Osteocyte (in vitro differentiated cells): ENCODE measurements at regions not wholly inside any gene's neighbourhood (a gene's known extent, or its start where the extent isn't known, plus 50 kb on each side); places are given as distances from the start of the nearest gene placed in this dataset.
"Not testable (repeated sequence)": the region's sequence is repeated elsewhere in the genome, so short reads cannot be mapped to it uniquely, and the experiment has no call there.

ENCODE experiments used
- DNase-seq: peaks from one replicate; pipeline ENCODE4 v3.0.0; 2021; ENCODE audit warnings: mixed read lengths; ENCODE audit not compliant: unreplicated experiment; ENCODE audit errors: extremely low spot score
- H3K27ac Mint-ChIP-seq: one replicate; pipeline ENCODE4 v1.8.0; 2021; ENCODE audit warnings: mild to moderate bottlenecking, mixed read lengths; ENCODE audit not compliant: unreplicated experiment
- H3K27me3 Mint-ChIP-seq: one replicate; pipeline ENCODE4 v1.8.0; 2021; ENCODE audit warnings: mixed read lengths; ENCODE audit not compliant: unreplicated experiment
- H3K36me3 Mint-ChIP-seq: one replicate; pipeline ENCODE4 v1.8.0; 2021; ENCODE audit warnings: mixed read lengths; ENCODE audit not compliant: unreplicated experiment
- H3K4me1 Mint-ChIP-seq: one replicate; pipeline ENCODE4 v1.8.0; 2021; ENCODE audit warnings: mixed read lengths; ENCODE audit not compliant: unreplicated experiment
- H3K4me3 Mint-ChIP-seq: one replicate; pipeline ENCODE4 v1.8.0; 2021; ENCODE audit warnings: mild to moderate bottlenecking, moderate library complexity, mixed read lengths; ENCODE audit not compliant: unreplicated experiment
- H3K9me3 Mint-ChIP-seq: one replicate; pipeline ENCODE4 v1.8.0; 2021; ENCODE audit warnings: mixed read lengths; ENCODE audit not compliant: unreplicated experiment
- TF ChIP-seq, protein P1 (sequence below): fragments of 200-600 bp; sonication (generic); IDR thresholded peaks from 2 replicates; pipeline ENCODE4 v1.5.0; 2021; ENCODE audit warnings: antibody characterized with exemption, mild to moderate bottlenecking, moderate library complexity

DNA sequence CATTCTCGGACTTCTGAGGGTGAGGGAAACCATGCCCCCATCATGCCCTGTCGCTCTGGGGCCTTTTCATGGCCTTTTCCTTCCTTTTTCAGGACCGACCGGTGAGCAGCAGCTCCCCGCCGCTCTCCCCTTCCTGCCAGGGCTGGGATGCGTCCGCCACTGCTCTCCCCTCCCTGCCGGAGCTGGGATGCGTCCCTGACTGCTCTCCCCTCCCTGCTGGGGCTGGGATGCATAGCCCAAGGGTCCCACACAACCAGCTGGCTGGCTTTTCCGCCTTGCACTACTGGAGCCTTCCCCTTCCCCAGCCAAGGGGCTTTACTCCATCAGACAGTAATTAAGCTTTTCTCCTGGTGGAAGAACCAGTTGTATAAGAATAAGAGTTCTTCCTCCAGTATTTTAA is 129.7 kb upstream of the COBL start:
- H3K36me3 Mint-ChIP-seq = no peaks in the 10 kb centered on the region
- no peaks in the 10 kb centered on the region for H3K4me1 Mint-ChIP-seq
- H3K9me3 Mint-ChIP-seq = peaks cover 25% of the 10 kb centered on the region
- TF ChIP-seq, protein P1, sequence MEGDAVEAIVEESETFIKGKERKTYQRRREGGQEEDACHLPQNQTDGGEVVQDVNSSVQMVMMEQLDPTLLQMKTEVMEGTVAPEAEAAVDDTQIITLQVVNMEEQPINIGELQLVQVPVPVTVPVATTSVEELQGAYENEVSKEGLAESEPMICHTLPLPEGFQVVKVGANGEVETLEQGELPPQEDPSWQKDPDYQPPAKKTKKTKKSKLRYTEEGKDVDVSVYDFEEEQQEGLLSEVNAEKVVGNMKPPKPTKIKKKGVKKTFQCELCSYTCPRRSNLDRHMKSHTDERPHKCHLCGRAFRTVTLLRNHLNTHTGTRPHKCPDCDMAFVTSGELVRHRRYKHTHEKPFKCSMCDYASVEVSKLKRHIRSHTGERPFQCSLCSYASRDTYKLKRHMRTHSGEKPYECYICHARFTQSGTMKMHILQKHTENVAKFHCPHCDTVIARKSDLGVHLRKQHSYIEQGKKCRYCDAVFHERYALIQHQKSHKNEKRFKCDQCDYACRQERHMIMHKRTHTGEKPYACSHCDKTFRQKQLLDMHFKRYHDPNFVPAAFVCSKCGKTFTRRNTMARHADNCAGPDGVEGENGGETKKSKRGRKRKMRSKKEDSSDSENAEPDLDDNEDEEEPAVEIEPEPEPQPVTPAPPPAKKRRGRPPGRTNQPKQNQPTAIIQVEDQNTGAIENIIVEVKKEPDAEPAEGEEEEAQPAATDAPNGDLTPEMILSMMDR = no peak
- DNase-seq = no peak
- no peak overlapping the region for H3K4me3 Mint-ChIP-seq
- no peaks in the 10 kb centered on the region for H3K27me3 Mint-ChIP-seq
- no peak overlapping the region for H3K27ac Mint-ChIP-seq

GRCh38 chr7:51444936-51445335 is 128.3 kb upstream of the COBL start:
- Mint-ChIP-seq H3K27ac (no peak overlapping the region), H3K4me3 (no peak overlapping the region)

GRCh38 chr7:51430480-51431086 is 114.0 kb upstream of the COBL start:
- TF ChIP-seq, protein P1 = peak; percentile 79
- H3K9me3 Mint-ChIP-seq = no peaks in the 10 kb centered on the region
- H3K36me3 Mint-ChIP-seq = no peaks in the 10 kb centered on the region
- no peaks in the 10 kb centered on the region for H3K4me1 Mint-ChIP-seq
- no peak overlapping the region for H3K4me3 Mint-ChIP-seq
- no peak overlapping the region for H3K27ac Mint-ChIP-seq
- no peak for DNase-seq
- H3K27me3 Mint-ChIP-seq = peaks cover 6% of the 10 kb centered on the region

More at GRCh38 chr7:51444936-51445335, 128.3 kb upstream of the COBL start:
- TF ChIP-seq, protein P1 = no peak
- DNase-seq = no peak
- Mint-ChIP-seq H3K36me3 (no peaks in the 10 kb centered on the region), H3K27me3 (no peaks in the 10 kb centered on the region), H3K4me1 (no peaks in the 10 kb centered on the region), H3K9me3 (peaks cover 18% of the 10 kb centered on the region)

- DNase-seq = no peak
- Mint-ChIP-seq H3K36me3 (no peaks in the 10 kb centered on the region), H3K27me3 (peaks cover 6% of the 10 kb centered on the region), H3K4me3 (no peak overlapping the region), H3K9me3 (no peaks in the 10 kb centered on the region), H3K4me1 (no peaks in the 10 kb centered on the region), H3K27ac (no peak overlapping the region)
- TF ChIP-seq, protein P1 = no peak
These were observed 111.7 kb upstream of the COBL start for GRCh38 chr7:51428217-51428887.

DNA sequence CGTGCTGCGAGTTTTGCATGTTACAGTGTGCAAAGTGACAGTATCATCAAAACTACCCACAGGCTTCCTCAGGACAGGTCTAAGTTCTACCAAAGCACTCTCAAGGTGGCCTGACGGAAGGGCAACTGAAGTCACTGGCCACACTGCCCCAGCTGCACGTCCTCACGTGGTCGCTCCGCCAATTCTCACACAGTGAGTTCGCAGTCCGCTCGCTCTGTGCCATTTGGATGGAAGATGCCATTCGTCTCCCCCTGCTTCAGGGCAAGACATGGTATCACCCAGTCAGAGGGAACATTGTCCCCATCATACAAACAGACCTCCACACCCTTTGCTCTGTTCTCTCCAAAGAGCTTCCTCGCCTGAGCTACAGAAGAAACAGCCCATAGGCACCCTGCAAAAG is 109.6 kb upstream of the COBL start:
- no peak for DNase-seq
- TF ChIP-seq, protein P1 = no peak
- H3K4me3 Mint-ChIP-seq = no peak overlapping the region
- H3K36me3 Mint-ChIP-seq = no peaks in the 10 kb centered on the region
- no peak overlapping the region for H3K27ac Mint-ChIP-seq
- no peaks in the 10 kb centered on the region for H3K4me1 Mint-ChIP-seq
- H3K27me3 Mint-ChIP-seq = peaks cover 6% of the 10 kb centered on the region
- H3K9me3 Mint-ChIP-seq = no peaks in the 10 kb centered on the region

DNA sequence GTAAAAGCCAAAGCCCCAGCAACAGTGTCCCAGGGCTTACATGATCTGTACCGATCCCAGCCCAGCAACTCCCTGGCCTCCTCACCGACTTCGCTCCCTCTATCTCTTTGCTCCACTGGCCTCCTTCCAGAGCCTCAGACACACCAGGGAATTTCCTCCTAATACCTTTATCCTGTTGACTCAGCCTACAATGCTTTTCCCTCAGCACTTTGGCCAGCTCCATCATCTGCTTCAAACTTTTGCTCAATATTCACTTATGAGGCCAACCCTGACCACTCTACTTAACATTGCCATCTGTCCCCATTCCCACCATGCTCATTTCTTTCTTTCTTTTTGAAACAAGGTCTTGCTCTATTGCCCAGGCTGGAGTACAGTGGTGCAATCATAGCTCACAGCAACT is 93.3 kb upstream of the COBL start:
- H3K4me1 Mint-ChIP-seq, H3K9me3 Mint-ChIP-seq, H3K36me3 Mint-ChIP-seq, H3K27me3 Mint-ChIP-seq, H3K4me3 Mint-ChIP-seq, DNase-seq, H3K27ac Mint-ChIP-seq: not testable (repeated sequence)

DNA sequence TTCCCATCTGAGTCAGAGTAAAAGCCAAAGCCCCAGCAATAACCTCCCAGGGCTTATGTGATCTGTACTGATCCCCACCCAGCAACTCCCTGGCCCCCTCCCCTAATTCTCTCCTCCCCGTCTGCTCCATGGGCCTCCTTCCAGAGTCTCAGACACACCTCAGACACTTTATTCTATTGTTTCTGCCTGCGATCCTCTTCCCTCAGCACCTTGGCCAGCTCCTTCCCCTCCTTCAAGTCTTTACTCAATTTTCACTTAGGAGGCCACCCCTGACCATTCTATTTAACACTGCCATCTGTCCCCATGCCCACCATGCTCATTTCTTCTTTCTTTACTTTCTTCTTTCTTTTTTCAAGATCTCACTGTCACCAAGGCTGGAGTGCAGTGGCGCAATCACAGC is 81.0 kb upstream of the COBL start:
- H3K36me3 Mint-ChIP-seq, H3K4me1 Mint-ChIP-seq, H3K27me3 Mint-ChIP-seq, DNase-seq, H3K4me3 Mint-ChIP-seq, H3K9me3 Mint-ChIP-seq, H3K27ac Mint-ChIP-seq: not testable (repeated sequence)

- H3K4me1 Mint-ChIP-seq, H3K27me3 Mint-ChIP-seq, H3K36me3 Mint-ChIP-seq, H3K4me3 Mint-ChIP-seq, H3K9me3 Mint-ChIP-seq, DNase-seq, H3K27ac Mint-ChIP-seq: not testable (repeated sequence)
These were observed 76.4 kb upstream of the COBL start for GRCh38 chr7:51393003-51393402.
